Hepatocyte (in vitro differentiated cells): ENCODE measurements at regions not wholly inside any gene's neighbourhood (a gene's known extent, or its start where the extent isn't known, plus 50 kb on each side); places are given as distances from the start of the nearest gene placed in this dataset.

ENCODE experiments used
- DNase-seq: peaks from one replicate; pipeline ENCODE4 v3.0.0-alpha.2; 2016; ENCODE audit warnings: low spot score
- H2AFZ ChIP-seq: fragments of 200-600 bp; sonication (generic); 2 replicates; pipeline ENCODE4 v1.6.0; 2016; ENCODE audit warnings: antibody characterized with exemption, mild to moderate bottlenecking
- H3K27ac ChIP-seq: fragments of 200-600 bp; sonication (generic); 2 replicates; pipeline ENCODE4 v1.5.1; 2016; ENCODE audit warnings: mild to moderate bottlenecking
- H3K27me3 ChIP-seq: fragments of 200-600 bp; sonication (generic); 2 replicates; pipeline ENCODE4 v1.6.1; 2016
- H3K36me3 ChIP-seq: fragments of 200-600 bp; sonication (generic); replicated peaks from 2 replicates; pipeline ENCODE4 v1.5.1; 2016; ENCODE audit warnings: low read depth; ENCODE audit not compliant: insufficient read depth
- H3K4me1 ChIP-seq: fragments of 200-600 bp; sonication (generic); 2 replicates; pipeline ENCODE4 v1.5.1; 2016; ENCODE audit warnings: mild to moderate bottlenecking, moderate library complexity; ENCODE audit not compliant: insufficient read depth
- H3K4me2 ChIP-seq: fragments of 200-600 bp; sonication (generic); 2 replicates; pipeline ENCODE4 v1.6.0; 2016
- H3K4me3 ChIP-seq: fragments of 200-600 bp; sonication (generic); 2 replicates; pipeline ENCODE4 v1.5.1; 2016; ENCODE audit warnings: mild to moderate bottlenecking
- H3K79me2 ChIP-seq: fragments of 200-600 bp; sonication (generic); 2 replicates; pipeline ENCODE4 v1.6.0; 2017; ENCODE audit warnings: mild to moderate bottlenecking
- H3K9me2 ChIP-seq: fragments of 200-600 bp; sonication (generic); replicated peaks from 2 replicates; pipeline ENCODE4 v1.6.0; 2017; ENCODE audit warnings: mild to moderate bottlenecking; ENCODE audit not compliant: insufficient read depth
- H3K9me3 ChIP-seq: fragments of 200-600 bp; sonication (generic); 2 replicates; pipeline ENCODE4 v1.5.1; 2016; ENCODE audit warnings: low read depth, mild to moderate bottlenecking
- H4K20me1 ChIP-seq: fragments of 200-600 bp; sonication (generic); 2 replicates; pipeline ENCODE4 v1.6.0; 2016; ENCODE audit warnings: mild to moderate bottlenecking; ENCODE audit not compliant: insufficient read depth, poor library complexity, severe bottlenecking
- EZH2 ChIP-seq: fragments of 200-600 bp; sonication (generic); IDR thresholded peaks from 2 replicates; pipeline ENCODE4 v1.6.1; 2016; ENCODE audit warnings: antibody characterized with exemption, mild to moderate bottlenecking, borderline replicate concordance
- EZH2phosphoT487 ChIP-seq: fragments of 200-600 bp; sonication (generic); IDR thresholded peaks from one replicate; pipeline ENCODE4 v1.6.1; 2018; ENCODE audit warnings: antibody characterized with exemption, mild to moderate bottlenecking, low read depth, moderate library complexity; ENCODE audit not compliant: unreplicated experiment, severe bottlenecking
- WGBS: methylation state at CpG from one replicate; pipeline ENCODE4 v1.1.6; 2016; ENCODE audit warnings: low lambda C conversion rate; ENCODE audit errors: missing lambda C conversion rate; 5-methylcytosine and 5-hydroxymethylcytosine counted together
- TF ChIP-seq, protein P1 (sequence below): fragments of 200-600 bp; sonication (generic); IDR thresholded peaks from 2 replicates; pipeline ENCODE4 v1.5.1; 2016; ENCODE audit warnings: antibody characterized with exemption, mild to moderate bottlenecking; ENCODE audit not compliant: poor library complexity

DNA sequence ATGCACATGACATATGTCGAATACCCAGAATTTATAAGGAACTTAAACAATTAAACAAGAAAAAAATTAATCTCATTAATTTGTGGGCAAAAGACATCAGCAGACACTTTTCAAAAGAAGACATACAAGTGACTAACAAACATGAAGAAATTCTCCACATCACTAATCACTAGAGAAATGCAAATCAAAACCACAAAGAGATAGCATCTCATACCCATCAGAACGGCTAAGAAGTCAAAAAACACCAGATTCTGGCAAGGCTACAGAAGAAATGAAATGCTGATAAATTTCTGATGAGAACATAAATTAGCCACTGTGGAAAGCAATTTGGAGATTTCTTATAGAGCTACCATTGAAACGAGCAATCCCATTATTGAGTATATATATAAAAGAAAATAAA lies 210.6 kb upstream of the LUZP2 start:
- Histone ChIP-seq H3K4me2 (no peak overlapping the region), H3K4me1 (no peaks in the 10 kb centered on the region), H3K79me2 (no peaks in the 10 kb centered on the region), H3K4me3 (no peak overlapping the region), H3K9me2 (no peaks in the 10 kb centered on the region), H3K27ac (no peak overlapping the region), H2AFZ (no peak overlapping the region), H3K9me3 (no peaks in the 10 kb centered on the region), H3K27me3 (no peaks in the 10 kb centered on the region), H3K36me3 (no peaks in the 10 kb centered on the region), H4K20me1 (no peaks in the 10 kb centered on the region)
- TF ChIP-seq, protein P1, sequence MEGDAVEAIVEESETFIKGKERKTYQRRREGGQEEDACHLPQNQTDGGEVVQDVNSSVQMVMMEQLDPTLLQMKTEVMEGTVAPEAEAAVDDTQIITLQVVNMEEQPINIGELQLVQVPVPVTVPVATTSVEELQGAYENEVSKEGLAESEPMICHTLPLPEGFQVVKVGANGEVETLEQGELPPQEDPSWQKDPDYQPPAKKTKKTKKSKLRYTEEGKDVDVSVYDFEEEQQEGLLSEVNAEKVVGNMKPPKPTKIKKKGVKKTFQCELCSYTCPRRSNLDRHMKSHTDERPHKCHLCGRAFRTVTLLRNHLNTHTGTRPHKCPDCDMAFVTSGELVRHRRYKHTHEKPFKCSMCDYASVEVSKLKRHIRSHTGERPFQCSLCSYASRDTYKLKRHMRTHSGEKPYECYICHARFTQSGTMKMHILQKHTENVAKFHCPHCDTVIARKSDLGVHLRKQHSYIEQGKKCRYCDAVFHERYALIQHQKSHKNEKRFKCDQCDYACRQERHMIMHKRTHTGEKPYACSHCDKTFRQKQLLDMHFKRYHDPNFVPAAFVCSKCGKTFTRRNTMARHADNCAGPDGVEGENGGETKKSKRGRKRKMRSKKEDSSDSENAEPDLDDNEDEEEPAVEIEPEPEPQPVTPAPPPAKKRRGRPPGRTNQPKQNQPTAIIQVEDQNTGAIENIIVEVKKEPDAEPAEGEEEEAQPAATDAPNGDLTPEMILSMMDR = no peak
- TF ChIP-seq EZH2 (no peak), EZH2phosphoT487 (no peak)
- no peak for DNase-seq
- WGBS = 84% methylated on average over 3 of the region's 3 CpGs

DNA sequence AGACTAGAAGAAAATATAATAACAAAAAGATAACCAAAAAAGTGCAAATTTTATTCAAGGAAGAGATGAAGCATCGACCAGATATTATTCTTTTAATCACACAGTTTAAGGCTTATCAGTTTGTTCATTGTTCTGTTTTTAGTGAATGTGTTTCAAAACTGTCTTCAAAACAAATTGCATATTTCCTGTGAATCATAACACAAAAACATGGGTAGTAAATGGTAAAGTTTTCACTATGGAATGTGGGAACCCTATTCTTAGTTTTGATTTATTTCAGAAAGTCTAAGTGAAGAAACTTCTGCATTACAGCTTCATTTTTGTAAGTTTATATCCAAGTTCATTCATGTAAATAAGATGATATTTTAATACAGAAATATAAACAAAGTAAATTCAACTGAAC lies 207.6 kb upstream of the LUZP2 start:
- no peaks in the 10 kb centered on the region for H3K9me2 ChIP-seq
- no peak overlapping the region for H3K27ac ChIP-seq
- H3K4me1 ChIP-seq = no peaks in the 10 kb centered on the region
- no peaks in the 10 kb centered on the region for H3K9me3 ChIP-seq
- H3K79me2 ChIP-seq = no peaks in the 10 kb centered on the region
- DNase-seq = no peak
- no peaks in the 10 kb centered on the region for H3K36me3 ChIP-seq
- H2AFZ ChIP-seq = no peak overlapping the region
- 88% methylated on average over 1 of the region's 1 CpG for WGBS
- no peak overlapping the region for H3K4me2 ChIP-seq
- no peak overlapping the region for H3K4me3 ChIP-seq
- no peaks in the 10 kb centered on the region for H4K20me1 ChIP-seq
- TF ChIP-seq, protein P1 = no peak
- TF ChIP-seq EZH2phosphoT487 (no peak), EZH2 (no peak)
- H3K27me3 ChIP-seq = no peaks in the 10 kb centered on the region

DNA sequence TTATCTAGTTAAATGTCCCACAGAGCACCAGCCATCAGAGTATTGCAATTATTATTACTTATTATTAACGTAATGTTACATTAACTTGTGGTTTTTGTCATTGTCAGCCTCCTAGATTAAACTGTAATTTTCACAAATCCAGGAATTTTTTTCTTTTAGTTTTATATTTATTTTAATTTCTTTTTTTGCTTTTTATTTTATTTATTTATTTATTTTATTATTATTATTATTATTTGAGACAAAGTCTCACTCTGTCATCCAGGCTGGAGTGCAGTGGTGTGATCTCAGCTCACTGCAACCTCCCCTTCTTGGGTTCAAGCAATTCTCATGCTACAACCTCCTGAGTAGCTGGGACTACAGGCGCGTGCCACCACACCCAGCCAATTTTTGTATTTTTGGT lies 202.9 kb upstream of the LUZP2 start:
- Histone ChIP-seq H3K4me2 (no peak overlapping the region), H2AFZ (no peak overlapping the region), H3K79me2 (no peaks in the 10 kb centered on the region), H3K4me3 (no peak overlapping the region), H3K27me3 (no peaks in the 10 kb centered on the region), H3K9me3 (no peaks in the 10 kb centered on the region), H3K27ac (no peak overlapping the region), H3K9me2 (no peaks in the 10 kb centered on the region), H4K20me1 (no peaks in the 10 kb centered on the region), H3K4me1 (no peaks in the 10 kb centered on the region), H3K36me3 (no peaks in the 10 kb centered on the region)
- no peak for DNase-seq
- TF ChIP-seq, protein P1 = no peak
- TF ChIP-seq EZH2phosphoT487 (no peak), EZH2 (no peak)
- over 99% methylated on average over 3 of the region's 3 CpGs for WGBS

DNA sequence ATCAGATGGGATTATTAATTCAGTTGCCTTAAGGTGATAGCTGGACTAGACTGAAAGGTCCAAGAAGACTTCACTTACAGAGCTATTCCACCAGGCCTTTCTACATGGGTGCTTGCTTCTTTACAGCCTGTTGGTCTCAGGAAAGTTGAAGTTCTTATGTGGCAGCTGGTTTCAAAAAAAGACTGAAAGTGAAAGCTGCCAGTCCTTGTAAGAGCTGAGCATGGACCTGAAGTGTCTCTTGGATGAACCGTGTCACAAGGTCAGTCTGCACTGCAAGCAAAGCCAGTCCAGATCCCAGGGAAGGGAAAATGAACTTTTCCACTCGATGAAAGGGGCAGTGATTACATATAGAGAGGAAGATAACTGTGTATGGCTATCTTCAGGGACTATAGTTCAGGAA lies 201.5 kb upstream of the LUZP2 start:
- Histone ChIP-seq H3K79me2 (no peaks in the 10 kb centered on the region), H2AFZ (no peak overlapping the region)
- 80% methylated on average over 2 of the region's 2 CpGs for WGBS

More for the DNA sequence above, 201.5 kb upstream of the LUZP2 start:
- no peak for DNase-seq
- Histone ChIP-seq H3K4me3 (no peak overlapping the region), H3K4me1 (no peaks in the 10 kb centered on the region), H3K9me3 (no peaks in the 10 kb centered on the region), H3K9me2 (no peaks in the 10 kb centered on the region), H3K4me2 (no peak overlapping the region), H3K27me3 (no peaks in the 10 kb centered on the region), H3K27ac (no peak overlapping the region), H4K20me1 (no peaks in the 10 kb centered on the region), H3K36me3 (no peaks in the 10 kb centered on the region)
- TF ChIP-seq, protein P1 = no peak
- TF ChIP-seq EZH2 (no peak), EZH2phosphoT487 (no peak)
